Activated T-cell treated with anti-CD3 and anti-CD28 coated beads, Interleukin-2, amount 50 U/mL, for 4 hours (primary cell): ENCODE measurements at regions not wholly inside any gene's neighbourhood (a gene's known extent, or its start where the extent isn't known, plus 50 kb on each side); places are given as distances from the start of the nearest gene placed in this dataset.
"Not testable (repeated sequence)": the region's sequence is repeated elsewhere in the genome, so short reads cannot be mapped to it uniquely, and the experiment has no call there.

Experiments
- ATAC-seq, 2 donors: fragments of 200-7000 bp; cut with Tn5 transposase; one replicate each; pipeline ENCODE4 v1.10.0; 2021
- DNase-seq: peaks from one replicate; pipeline ENCODE4 v3.0.0-alpha.2; 2020
- H3K27me3 Mint-ChIP-seq: one replicate; pipeline ENCODE4 v1.8.0; 2021; ENCODE audit warnings: low read depth, mixed read lengths
- H3K36me3 Mint-ChIP-seq: one replicate; pipeline ENCODE4 v1.8.0; 2022; ENCODE audit warnings: mixed read lengths; ENCODE audit not compliant: insufficient read depth
- H3K4me1 Mint-ChIP-seq: one replicate; pipeline ENCODE4 v1.8.0; 2021; ENCODE audit warnings: low read depth, mixed read lengths
- H3K4me3 Mint-ChIP-seq: one replicate; pipeline ENCODE4 v1.8.0; 2021; ENCODE audit warnings: mild to moderate bottlenecking, moderate library complexity, mixed read lengths
- H3K9me3 Mint-ChIP-seq: one replicate; pipeline ENCODE4 v1.8.0; 2021; ENCODE audit warnings: mixed read lengths

- no peak overlapping the region for H3K4me3 Mint-ChIP-seq
- DNase-seq (no peak), ATAC-seq (no peak)
- no peaks in the 10 kb centered on the region for H3K27me3 Mint-ChIP-seq
- H3K9me3 Mint-ChIP-seq: peaks cover 38% of the 10 kb centered on the region
- H3K4me1 Mint-ChIP-seq: no peaks in the 10 kb centered on the region
- no peaks in the 10 kb centered on the region for H3K36me3 Mint-ChIP-seq
These were observed 233.2 kb upstream of the CXADR start for GRCh38 chr21:17279663-17280062.

DNA sequence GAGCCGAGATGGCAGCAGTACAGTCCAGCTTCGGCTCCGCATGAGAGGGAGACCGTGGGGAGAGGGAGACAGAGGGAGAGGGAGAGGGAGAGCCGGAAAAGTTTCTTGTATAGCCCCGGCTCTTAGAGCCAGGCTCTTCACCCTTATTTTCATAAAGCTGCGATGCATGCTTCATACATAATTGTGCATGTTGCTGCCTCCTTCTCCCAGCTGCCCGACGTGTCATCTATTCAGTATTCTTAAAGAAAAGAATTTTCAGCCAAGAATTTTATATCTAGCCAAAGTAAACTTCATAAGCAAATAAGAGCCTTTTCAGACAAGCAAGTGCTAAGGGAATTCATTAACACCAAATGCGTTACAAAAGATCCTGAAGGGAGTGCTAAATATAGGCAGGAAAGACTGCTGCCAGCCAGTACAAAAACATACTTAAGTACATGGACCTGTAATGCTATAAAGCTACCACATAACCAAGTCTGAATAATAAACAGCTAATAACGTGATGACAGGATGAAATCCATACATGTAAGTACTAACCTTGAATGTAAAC, 219.8 kb upstream of the CXADR start:
- H3K27me3 Mint-ChIP-seq, H3K4me1 Mint-ChIP-seq, H3K36me3 Mint-ChIP-seq, DNase-seq, ATAC-seq, H3K4me3 Mint-ChIP-seq: not testable (repeated sequence)
- peaks cover 41% of the 10 kb centered on the region for H3K9me3 Mint-ChIP-seq

DNA sequence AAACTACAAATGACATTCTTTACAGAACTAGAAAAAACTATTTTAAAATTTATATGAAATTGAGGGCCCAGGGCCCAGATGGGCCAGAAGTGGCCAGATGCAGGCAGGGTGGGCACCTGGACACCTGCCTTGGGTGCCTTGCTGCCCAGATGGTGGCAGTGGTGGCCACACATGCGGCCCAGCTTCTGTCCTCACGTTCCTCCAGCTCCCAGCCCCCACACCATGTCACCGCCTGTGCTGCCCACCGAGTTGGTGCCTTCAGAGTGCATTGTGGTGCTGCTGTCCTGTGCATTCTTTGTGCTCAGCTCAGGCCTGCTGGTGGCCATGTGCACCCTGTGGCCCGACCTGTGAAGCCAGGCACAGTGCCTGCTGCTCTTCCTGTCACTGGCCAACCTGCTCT, 216.8 kb upstream of the CXADR start:
- ATAC-seq (no peak), DNase-seq (no peak)
- Mint-ChIP-seq H3K36me3 (no peaks in the 10 kb centered on the region), H3K9me3 (peaks cover 41% of the 10 kb centered on the region), H3K4me3 (no peak overlapping the region), H3K27me3 (no peaks in the 10 kb centered on the region), H3K4me1 (no peaks in the 10 kb centered on the region)

GRCh38 chr21:17299576-17299975, 213.3 kb upstream of the CXADR start:
- ATAC-seq, H3K27me3 Mint-ChIP-seq, H3K36me3 Mint-ChIP-seq, H3K4me3 Mint-ChIP-seq, H3K4me1 Mint-ChIP-seq, DNase-seq: not testable (repeated sequence)
- peaks cover 26% of the 10 kb centered on the region for H3K9me3 Mint-ChIP-seq

- not testable (repeated sequence) for H3K36me3 Mint-ChIP-seq, DNase-seq, H3K4me3 Mint-ChIP-seq, ATAC-seq, H3K27me3 Mint-ChIP-seq, H3K4me1 Mint-ChIP-seq
- H3K9me3 Mint-ChIP-seq: peaks cover 10% of the 10 kb centered on the region
These were observed 185.1 kb upstream of the CXADR start for GRCh38 chr21:17327715-17328114.

- H3K36me3 Mint-ChIP-seq: no peaks in the 10 kb centered on the region
- no peaks in the 10 kb centered on the region for H3K4me1 Mint-ChIP-seq
- DNase-seq: no peak
- H3K4me3 Mint-ChIP-seq: no peak overlapping the region
- H3K9me3 Mint-ChIP-seq: no peaks in the 10 kb centered on the region
- H3K27me3 Mint-ChIP-seq: no peaks in the 10 kb centered on the region
- ATAC-seq: no peak
These were observed 178.4 kb upstream of the CXADR start for GRCh38 chr21:17334484-17334883.

DNA sequence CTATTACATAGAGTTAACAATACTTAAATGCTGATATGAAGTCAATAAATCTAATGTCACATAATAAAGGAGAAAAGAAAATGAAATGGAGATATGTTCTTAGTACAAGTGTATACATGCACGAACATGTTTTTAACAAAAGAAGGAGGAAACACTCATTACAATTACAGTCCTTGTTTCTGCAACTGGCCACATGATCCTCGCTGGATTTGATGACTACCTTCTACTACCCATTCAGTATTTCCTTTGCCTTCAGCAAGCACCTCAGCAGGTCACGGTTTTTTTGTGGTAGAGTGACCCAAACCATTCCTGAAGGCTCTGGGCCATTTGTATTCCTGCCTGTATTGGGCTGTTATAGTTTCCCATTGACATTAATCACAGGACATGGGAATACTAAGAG, 172.8 kb upstream of the CXADR start:
- no peak for DNase-seq
- no peak overlapping the region for H3K4me3 Mint-ChIP-seq
- ATAC-seq: no peak
- H3K36me3 Mint-ChIP-seq: no peaks in the 10 kb centered on the region
- H3K4me1 Mint-ChIP-seq: no peaks in the 10 kb centered on the region
- no peaks in the 10 kb centered on the region for H3K27me3 Mint-ChIP-seq
- peaks cover 14% of the 10 kb centered on the region for H3K9me3 Mint-ChIP-seq

- no peak for ATAC-seq
- H3K27me3 Mint-ChIP-seq: no peaks in the 10 kb centered on the region
- no peak for DNase-seq
- H3K9me3 Mint-ChIP-seq: peaks cover 14% of the 10 kb centered on the region
- no peaks in the 10 kb centered on the region for H3K4me1 Mint-ChIP-seq
- H3K4me3 Mint-ChIP-seq: no peak overlapping the region
- no peaks in the 10 kb centered on the region for H3K36me3 Mint-ChIP-seq
These were observed 169.8 kb upstream of the CXADR start for GRCh38 chr21:17343055-17343454.

DNA sequence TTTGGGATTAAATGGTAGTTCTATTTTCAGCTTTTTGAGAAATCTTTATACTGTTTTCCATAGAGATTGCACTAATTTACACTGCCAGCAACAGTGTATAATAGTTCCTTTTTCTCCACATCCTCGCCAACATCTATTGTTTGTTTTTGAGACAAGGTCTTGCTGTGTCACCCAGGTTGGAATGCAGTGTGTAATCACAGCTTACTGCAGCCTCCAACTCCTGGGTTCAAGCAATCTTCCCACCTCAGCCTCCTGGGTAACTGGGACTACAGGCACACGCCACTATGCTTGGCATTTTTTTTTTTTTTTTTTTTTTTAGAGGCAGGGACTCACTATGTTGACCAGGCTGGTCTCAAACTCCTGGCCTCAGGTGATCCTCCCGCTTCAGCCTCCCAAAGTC, 164.5 kb upstream of the CXADR start:
- ATAC-seq (no peak), DNase-seq (no peak)
- no peaks in the 10 kb centered on the region for H3K4me1 Mint-ChIP-seq
- peaks cover 19% of the 10 kb centered on the region for H3K27me3 Mint-ChIP-seq
- no peak overlapping the region for H3K4me3 Mint-ChIP-seq
- peaks cover 11% of the 10 kb centered on the region for H3K9me3 Mint-ChIP-seq
- H3K36me3 Mint-ChIP-seq: no peaks in the 10 kb centered on the region

- Mint-ChIP-seq H3K36me3 (no peaks in the 10 kb centered on the region), H3K4me3 (no peak overlapping the region), H3K27me3 (peaks cover 19% of the 10 kb centered on the region), H3K9me3 (peaks cover 7% of the 10 kb centered on the region), H3K4me1 (no peaks in the 10 kb centered on the region)
- DNase-seq (no peak), ATAC-seq (no peak)
These were observed 164.0 kb upstream of the CXADR start for GRCh38 chr21:17348849-17349248.

DNA sequence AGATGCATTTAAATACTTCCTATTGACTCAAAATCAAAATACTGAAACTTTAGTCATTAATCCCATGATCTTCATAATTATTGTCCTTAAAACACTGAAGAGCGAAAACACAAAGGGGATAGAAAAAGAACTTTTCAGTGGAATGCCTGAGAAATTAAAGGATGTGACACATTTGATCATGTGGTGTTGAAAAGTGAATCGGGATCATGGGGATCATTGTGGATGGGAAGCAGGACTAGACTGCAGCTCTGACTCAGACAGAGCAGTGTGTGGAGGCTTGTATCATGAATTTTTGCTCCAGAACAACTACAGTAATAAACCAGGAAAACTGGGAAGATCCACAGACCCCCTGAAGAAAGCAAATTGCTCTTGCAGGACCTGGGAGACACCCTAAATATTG, 161.1 kb upstream of the CXADR start:
- Mint-ChIP-seq H3K27me3 (peaks cover 20% of the 10 kb centered on the region), H3K36me3 (no peaks in the 10 kb centered on the region), H3K9me3 (peaks cover 4% of the 10 kb centered on the region), H3K4me3 (no peak overlapping the region), H3K4me1 (no peaks in the 10 kb centered on the region)
- no peak for ATAC-seq
- no peak for DNase-seq

- Mint-ChIP-seq H3K4me3 (no peak overlapping the region), H3K9me3 (peaks cover 4% of the 10 kb centered on the region), H3K36me3 (no peaks in the 10 kb centered on the region), H3K27me3 (peaks cover 20% of the 10 kb centered on the region), H3K4me1 (no peaks in the 10 kb centered on the region)
- no peak for DNase-seq
- no peak for ATAC-seq
These were observed 159.7 kb upstream of the CXADR start for GRCh38 chr21:17352996-17353655.

DNA sequence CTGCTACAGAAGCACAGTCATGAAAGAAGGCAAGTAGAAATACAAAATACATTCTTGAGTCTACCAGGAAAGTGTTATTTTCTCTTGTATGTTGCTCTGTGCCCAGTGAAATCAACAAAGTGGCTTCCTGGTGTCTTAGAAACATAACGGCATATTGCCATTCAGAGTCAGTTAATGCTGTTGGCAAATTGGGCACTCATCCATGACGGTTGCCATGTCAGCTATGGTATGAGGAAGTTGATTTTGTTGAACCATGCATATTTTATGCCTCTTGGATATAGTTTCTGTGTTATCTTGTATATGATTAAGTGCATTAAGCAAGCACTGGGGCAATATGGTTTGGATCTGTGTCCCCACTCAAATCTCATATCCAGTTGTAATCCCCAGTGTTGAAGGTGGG, 153.1 kb upstream of the CXADR start:
- H3K27me3 Mint-ChIP-seq: peaks cover 4% of the 10 kb centered on the region
- H3K4me3 Mint-ChIP-seq: no peak overlapping the region
- H3K4me1 Mint-ChIP-seq: no peaks in the 10 kb centered on the region
- H3K9me3 Mint-ChIP-seq: peaks cover 3% of the 10 kb centered on the region
- no peaks in the 10 kb centered on the region for H3K36me3 Mint-ChIP-seq
- no peak for ATAC-seq
- no peak for DNase-seq

DNA sequence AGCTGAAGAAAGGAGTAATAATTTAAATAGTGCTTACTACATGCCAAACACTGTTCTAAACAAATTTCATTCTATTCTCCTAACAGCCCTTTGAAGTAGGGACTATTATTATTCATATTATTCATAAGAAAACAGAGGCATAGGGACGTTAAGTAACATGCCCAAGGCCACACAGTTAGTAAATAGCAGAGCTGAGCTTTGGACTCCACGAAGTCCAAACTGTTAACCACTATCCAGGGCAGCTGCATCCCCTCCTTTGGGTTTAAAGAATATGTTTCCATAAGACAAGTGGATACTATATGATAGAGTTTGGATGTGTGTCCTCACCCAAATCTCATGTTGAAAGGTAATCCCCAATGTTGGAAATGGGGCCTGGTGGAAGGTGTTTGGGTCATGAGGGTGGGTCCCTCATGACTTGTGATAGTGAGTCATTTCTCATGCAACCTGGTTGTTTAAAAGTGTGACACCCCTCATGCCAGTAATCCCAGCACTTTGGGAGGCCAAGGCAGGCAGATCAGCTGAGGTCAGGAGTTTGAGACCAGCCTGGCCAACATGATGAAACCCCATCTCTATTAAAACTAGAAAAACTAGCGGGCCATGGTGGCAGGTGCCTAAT, 144.0 kb upstream of the CXADR start:
- no peaks in the 10 kb centered on the region for H3K4me1 Mint-ChIP-seq
- no peak for ATAC-seq

GRCh38 chr21:17370263-17370662, 142.6 kb upstream of the CXADR start:
- Mint-ChIP-seq H3K36me3 (no peaks in the 10 kb centered on the region), H3K27me3 (no peaks in the 10 kb centered on the region), H3K4me1 (no peaks in the 10 kb centered on the region), H3K9me3 (no peaks in the 10 kb centered on the region), H3K4me3 (no peak overlapping the region)
- no peak for ATAC-seq
- no peak for DNase-seq

More for the DNA sequence above, 144.0 kb upstream of the CXADR start:
- Mint-ChIP-seq H3K27me3 (no peaks in the 10 kb centered on the region), H3K4me3 (no peak overlapping the region), H3K36me3 (no peaks in the 10 kb centered on the region), H3K9me3 (peaks cover 3% of the 10 kb centered on the region)
- DNase-seq: no peak
